Hematopoietic multipotent progenitor cell treated with erythropoietin and hydrocortisone succinate and interleukin-3 and kit ligand, for 4 days (in vitro differentiated cells): ENCODE measurements at regions not wholly inside any gene's neighbourhood (a gene's known extent, or its start where the extent isn't known, plus 50 kb on each side); places are given as distances from the start of the nearest gene placed in this dataset.

Experiments
- DNase-seq: peaks from one replicate; pipeline ENCODE4 v3.0.0-alpha.2; 2015

DNA sequence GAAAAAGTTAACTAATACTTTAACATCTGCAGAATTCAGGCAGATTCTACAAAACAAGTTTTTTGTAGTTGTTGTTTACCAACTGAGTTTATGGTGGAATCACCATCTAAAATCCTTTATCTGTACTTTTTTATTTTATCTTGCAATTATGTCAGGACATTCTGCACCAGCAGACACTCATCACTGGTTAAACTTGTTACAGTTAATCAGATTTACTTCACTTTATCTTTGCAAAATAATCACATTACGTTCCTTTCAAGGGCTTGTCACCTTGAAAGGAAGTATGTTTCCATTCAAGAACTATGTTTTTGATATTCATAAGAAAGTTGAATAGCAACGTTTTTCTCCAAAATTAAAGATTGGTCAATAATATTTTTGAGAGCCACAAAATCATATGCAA lies 796.6 kb upstream of the ROBO1 start:
- no peak for DNase-seq

DNA sequence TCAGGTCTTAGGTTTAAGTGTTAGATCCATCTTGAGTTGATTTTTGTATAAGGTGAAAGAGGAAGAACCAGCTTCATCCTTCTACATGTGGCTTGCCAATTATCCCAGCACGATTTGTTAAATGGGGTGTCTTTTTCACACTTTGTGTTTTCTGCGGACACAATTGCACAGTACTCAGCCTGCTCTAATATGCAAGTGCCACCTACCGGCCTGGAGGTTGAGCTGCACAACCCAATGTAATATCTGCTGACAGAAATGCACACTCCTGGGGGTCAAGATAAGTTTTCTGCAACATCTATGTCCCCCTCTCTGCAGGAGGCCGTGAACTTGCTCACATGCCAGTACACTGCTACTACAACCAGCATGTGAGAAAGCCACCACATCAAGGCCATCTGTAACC lies 791.9 kb upstream of the ROBO1 start:
- DNase-seq: no peak

DNA sequence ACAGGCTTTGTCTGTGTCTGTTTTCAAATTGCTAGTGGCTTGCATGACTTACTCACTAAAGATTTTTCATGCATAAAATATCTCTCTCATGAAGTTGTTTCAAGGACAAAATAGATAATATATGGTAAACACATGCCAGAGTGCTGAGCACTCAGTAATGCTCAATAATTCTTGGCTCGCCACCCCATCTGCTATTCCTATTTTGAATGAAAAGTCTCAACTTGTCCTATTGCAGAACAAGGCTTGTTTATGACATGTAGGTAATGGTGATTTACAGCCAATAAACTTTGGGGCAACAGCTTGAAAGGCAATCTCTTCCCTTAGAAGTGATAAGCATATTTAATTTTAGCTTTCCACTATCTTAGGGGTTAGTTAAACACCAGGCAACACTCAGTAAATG lies 789.0 kb upstream of the ROBO1 start:
- DNase-seq: no peak

DNA sequence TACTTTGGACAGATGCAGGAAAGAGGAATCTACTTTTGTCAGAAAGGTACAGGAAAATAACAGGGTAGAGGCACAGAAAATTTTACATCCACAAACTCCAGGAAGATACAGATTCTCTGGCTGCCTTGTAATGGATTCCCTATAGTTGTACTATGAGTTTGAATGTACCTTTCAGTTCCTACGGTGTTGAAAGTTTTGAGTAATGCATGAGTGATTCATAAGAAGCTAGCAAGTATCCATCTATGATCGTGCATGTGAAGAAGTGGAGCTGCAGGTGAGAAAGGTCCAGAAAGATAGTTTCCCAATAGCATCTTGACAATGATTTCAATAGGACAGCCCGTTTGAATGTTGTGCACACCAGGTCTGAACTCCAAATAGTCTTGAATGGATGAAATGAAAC lies 786.5 kb upstream of the ROBO1 start:
- DNase-seq: no peak

DNA sequence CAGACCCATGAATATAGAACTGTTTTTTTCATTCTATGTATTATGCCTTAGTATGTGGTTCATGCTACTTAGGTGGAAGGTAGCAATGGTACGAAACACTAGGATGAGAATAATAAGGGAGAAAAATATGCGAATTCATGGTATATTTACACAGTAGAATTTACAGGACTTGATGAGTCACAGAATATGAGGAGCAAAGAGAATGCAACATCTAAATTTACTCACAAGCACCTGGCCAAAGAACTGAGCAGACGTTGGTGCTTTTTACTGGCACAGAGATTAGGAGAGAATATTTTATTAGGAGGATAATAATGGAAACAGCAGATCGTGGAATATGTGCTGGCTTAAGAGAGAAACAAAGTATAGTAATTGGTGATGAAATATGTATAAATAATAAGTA lies 785.4 kb upstream of the ROBO1 start:
- DNase-seq: no peak

DNA sequence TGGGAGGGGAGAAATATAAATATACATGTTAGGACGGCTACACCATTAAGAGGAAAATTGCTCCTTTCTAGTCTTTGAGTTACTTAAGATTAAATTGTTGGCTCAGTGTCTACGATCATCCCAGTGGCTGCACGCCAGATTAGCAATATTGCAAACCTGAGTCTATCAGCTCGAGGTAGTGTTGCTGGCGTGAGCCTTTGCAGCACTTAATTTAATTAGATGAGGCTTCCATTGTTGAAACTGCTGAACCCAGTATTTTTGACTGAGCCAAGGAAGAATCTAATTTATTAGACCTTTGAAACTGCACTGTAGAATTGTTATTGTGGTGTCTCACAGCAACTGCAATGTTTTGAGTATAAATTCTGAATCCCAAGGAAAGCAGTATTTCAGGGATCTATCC lies 782.4 kb upstream of the ROBO1 start:
- no peak for DNase-seq

DNA sequence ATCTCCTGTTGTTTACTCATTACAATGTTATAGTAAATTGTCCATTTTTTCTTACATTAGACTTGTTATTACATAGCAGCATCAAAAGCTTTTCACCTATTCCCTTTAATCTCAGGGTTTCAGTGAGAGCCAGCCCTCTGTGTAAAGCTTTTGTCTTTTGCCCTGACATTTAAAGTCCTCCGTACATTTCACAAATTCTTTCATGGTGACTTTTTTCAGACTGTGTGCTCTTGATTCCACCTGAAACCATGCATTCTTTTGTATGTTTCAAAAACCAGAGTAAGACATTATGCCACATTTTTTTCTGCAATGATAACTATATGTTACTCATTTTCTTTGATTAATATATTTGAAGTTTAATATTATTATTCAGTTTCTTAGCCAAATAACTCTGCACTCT lies 781.4 kb upstream of the ROBO1 start:
- DNase-seq: no peak

DNA sequence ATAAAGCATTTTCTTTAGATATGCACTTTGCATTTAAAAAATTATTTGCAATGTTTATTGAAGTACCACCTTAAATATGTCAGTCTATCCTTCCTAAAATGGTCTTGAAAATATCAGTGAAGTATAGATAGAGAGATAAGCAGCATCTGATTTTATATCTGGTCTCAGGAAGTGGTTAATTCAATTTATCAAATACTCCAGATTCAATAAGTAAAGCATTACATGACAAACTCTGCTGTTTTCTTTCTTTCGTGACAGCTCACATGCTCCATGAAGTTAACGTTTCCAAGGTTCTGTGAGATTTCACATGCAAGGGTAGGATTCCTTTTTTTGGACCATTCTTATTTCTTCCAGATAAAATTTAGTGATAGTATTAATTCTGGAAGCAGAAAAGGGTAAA lies 775.4 kb upstream of the ROBO1 start:
- no peak for DNase-seq

DNA sequence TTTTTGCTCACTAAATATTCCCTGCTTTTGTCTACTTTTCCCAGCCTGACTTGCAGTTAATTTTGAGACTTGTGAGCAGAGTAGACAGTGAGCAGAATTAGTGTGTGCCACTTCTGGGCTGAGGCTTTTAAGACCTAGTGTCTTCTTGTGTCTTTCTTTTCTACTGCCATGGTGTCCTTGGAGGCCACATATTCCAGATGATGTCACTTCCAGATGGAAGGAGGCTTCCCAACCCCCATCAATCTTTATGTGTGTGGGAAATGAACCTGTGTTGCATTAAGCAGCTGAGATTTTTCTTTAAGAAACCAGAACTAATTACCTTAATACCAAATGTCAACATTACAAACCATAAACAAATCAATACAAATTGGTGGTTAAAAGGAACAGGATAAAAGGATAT lies 774.7 kb upstream of the ROBO1 start:
- no peak for DNase-seq

DNA sequence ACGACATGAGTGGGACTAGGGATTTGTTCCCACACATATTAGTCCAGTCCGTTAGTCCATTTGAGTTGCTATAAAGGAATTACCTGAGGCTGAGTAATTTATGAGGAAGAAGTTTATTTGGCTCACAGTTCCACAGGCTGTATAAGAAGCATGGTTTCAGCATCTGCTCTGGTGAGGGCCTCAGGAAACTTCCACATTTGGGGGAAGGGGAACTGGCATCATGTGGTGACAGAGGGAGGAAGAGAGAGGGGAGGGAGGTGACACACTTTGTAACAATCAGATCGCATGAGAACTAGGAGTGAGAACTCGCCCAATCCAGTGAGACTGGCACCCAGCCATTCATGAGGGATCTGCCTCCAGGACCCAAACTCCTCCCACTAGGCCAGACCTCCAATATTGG lies 769.9 kb upstream of the ROBO1 start:
- DNase-seq: no peak

DNA sequence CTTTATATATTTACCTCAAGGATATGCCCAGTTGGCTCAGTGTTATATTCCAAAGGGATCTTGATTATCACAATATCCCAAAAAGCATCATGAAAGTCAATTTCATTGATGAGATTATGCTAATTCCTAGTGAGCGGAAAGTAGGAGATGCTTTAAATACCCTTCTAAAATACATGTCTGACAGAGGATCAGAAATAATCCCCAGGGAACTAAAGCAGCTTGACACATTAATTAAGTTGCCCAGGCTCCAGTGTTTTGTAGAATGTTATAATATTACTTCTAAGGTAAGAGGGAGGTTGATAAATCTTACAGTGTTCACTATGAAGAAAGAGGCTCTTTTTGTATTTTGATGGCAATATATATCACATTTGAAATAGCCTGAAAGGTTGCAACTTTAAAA lies 767.5 kb upstream of the ROBO1 start:
- no peak for DNase-seq

DNA sequence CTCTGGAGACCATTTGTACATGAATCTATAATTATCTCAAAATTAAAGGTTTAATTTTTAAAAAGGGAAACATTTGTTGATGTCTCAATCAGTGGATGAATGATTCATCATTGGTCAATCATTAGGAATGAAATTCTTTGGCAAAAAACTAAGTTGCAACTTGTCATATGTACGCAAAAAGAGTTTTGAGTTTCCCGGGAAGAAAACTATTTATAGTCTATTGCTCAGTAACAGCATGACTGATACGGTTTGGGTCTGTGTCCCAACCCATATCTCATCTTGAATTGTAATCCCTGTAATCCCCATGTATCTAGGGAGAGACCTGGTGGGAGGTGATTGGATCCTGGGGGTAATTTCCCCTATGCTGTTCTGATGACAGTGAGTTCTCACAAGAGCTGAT lies 765.8 kb upstream of the ROBO1 start:
- DNase-seq: no peak

DNA sequence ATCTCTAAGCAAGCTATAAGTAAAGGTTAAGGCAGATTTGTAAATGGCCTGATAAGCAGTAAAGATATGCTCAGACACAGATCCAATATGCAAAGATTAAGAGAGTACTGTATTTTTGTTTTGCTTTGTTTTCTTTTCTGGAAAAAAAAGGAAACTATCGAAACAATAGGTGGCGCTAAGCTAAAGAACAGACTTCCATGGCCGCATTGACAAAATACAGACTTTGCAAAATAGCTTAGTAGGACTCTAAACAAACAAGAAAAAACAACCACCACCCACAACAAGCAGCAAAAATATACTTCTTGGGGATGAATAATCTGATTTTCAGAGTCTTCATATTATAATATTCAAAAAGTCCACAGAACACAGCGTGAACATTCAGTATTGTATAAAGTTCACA lies 758.4 kb upstream of the ROBO1 start:
- peak; percentile 1 for DNase-seq

DNA sequence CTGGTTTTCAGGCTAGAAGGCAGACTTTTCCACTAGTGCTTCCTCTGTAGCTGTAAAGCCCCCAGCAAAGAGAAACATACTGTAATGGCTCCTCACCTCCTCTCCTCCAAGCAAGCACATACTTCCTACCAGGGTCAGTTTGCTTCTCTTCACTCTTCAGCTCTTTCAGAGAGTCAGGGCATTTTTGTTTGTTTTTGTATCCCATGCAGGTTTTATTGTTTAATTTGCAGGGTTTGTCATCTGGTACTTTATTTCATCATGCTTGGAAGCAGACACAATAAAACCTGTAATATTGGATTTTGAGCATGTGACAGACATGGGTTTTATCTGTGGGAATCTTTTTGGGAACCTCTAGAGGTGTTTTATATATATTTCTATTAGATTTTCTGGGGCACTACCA lies 753.3 kb upstream of the ROBO1 start:
- DNase-seq: no peak

DNA sequence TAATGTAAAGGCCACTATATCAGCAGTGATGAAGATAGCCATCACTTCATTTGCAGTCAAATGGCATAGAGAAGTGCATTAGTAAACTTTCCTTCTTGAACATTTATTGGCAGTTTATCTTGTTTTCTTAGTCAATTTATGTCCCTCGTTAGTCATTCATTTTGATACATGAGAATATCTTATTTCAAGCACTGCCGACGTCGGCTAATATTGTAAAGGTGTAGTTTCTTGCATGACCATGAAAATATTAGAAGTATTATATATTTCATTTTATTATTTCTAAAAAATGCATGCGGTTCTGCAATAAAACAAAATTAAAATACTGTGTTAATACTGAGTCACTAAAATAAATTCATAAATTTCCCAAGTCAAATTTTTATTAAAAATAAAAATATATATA lies 751.6 kb upstream of the ROBO1 start:
- no peak for DNase-seq

DNA sequence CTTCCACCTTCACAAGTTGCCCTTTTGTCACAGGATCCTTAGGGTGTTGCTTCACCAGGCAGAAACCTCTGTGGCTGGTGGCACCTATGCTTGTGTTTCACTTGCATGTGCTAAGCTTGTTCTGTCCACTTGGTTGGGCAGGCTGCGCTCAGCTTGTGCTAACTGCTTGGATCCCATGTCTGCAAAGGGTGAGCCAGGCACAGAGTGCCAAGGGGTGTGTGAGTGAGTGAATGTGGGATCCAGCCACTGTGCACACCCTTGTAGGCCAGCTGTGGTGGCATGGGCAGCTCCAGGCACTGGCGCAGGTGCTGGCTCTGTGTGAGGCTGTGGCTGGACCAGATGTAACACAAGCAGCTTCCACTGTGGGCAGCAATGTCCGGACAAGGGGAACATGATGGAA lies 728.7 kb upstream of the ROBO1 start:
- DNase-seq: no peak

DNA sequence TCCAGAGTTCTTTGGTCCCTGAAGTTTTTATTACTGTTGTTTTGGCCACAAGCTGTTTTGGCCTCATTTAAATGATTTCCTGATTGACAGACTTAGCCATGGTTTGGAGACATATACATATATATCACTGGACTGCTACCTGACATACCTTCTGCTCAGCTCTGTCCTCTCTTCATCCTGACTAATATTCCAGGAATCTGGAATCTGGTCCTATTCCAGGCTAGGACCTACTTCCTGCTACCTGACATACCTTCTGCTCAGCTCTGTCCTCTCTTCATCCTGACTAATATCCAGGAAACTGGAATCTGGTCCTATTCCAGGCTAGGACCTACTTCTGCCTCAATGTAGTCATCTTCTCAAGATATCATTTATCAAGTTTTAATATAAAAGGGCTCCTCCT lies 724.4 kb upstream of the ROBO1 start:
- no peak for DNase-seq

DNA sequence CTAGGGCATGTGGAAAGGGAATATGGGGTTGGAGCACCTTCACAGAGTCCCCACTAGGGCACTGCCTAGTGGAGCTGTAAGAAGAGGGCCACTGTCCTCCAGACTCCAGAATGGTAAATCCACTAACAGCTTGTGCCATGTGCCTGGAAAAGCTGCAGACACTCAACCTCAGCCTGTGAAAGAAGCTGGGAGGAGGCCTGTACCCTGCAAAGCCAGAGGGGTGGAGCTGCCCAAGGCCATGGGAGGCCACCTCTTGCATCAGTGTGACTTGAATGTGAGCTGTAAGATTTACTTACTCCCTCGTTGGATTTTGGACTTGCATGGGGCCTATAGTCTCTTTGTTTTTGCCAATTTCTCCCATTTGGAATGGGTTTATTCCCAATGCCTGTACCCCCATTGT lies 705.2 kb upstream of the ROBO1 start:
- DNase-seq: no peak

DNA sequence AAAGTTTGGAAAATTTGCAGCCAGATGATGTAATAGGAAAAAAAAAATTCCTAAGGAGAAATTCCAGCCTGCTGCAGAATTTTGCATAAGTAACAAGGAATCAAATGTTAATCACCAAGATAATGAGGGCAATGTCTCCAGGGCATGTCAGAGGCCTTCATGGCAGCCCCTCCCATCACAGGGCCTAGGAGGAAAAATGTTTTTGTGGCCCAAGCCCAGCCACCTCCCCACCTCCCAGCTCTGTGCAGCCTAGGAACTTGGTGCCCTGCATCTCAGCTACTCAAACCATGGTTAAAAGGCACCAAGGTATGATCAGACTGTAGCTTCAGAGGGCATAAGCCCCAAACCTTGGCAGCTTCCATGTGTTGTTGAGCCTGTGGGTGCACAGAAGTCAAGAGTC lies 704.7 kb upstream of the ROBO1 start:
- no peak for DNase-seq

DNA sequence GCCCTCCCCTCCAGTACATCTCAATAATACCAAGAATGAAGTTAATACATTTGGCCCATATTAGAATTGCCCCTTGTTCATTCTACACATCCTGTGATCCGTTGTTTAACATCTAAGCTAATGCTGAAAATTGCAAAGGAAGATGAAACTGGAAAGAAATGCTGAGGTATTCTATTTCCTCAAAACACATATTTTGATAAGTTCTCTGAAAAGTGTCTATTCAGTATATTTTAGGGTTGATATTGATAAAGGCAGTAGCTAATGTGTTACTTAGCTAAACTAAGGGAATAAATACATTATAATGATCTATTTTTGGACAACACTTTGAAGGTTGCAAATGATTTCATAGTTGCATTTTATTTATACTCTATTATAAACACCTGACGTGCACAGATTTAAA lies 702.6 kb upstream of the ROBO1 start:
- DNase-seq: no peak

DNA sequence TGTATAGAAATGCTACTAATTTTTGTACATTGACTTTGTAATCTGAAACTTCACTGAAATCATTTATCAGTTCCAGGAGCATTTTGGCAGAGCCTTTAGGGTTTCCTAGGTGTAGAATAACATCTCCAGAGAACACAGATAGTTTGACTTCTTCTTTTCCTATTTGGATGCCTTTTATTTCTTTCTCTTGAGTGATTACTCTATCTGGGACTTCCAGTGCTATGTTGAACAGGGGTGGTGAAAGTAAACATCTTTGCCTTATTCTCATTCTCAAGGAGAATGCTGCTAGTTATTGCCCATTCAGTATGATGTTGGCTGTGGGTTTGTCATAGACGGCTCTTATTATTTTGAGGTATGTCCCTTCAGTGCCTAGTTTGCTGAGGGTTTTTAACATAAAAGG lies 697.9 kb upstream of the ROBO1 start:
- no peak for DNase-seq

DNA sequence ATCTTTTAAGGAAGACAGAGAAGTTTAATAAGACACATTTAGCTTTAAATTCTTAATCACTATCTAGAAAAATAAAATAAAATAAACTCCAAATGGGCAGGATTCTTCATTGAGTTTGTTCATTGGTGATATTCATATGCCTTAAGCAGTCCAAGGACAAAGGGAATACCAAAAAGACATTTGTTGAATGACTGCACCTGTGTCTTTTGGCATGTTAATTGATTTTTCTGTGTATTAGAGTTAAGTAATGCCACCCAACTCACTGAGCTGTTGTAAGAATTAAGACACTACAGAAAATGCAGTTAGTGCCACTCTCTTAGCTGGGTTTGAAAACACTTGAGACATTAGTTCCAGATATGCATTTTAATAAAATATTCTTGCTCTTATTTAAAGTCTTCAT lies 683.6 kb upstream of the ROBO1 start:
- DNase-seq: no peak

DNA sequence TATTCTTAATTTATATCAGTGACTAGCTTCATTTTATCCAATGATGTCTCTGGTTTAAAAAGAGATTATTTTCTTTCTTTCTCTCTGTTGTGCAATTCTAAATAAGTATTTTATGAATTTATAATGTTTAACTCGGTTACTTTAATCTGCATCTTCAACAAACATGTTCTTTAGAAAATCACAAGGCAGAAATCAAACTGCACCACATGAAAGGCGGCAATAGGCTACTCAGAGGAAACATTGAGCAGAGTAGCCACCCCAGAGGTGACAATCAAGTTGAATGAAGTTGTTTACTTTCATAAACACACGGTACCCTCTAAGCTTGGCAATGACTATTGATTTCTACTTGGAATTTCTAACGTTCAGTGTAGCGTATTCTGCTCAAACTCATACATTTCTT lies 677.8 kb upstream of the ROBO1 start:
- DNase-seq: no peak

DNA sequence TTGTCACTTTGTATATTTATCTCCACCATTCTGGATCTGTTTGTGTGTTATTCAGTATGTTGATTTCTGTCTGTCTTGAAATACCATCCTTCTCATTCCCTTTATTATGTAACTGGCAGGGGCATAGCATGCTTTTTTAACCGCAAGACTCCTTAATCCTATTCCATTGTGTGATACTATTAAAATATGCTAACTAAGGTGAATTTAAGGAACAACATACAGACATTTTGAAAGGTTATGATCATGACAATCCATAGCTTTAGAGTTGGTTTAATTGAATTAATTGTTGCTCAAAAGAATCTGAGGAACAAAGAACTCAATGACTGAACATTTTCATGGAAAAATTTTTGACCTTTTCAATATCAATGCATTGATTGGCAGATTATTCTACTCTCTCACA lies 677.3 kb upstream of the ROBO1 start:
- DNase-seq: no peak

DNA sequence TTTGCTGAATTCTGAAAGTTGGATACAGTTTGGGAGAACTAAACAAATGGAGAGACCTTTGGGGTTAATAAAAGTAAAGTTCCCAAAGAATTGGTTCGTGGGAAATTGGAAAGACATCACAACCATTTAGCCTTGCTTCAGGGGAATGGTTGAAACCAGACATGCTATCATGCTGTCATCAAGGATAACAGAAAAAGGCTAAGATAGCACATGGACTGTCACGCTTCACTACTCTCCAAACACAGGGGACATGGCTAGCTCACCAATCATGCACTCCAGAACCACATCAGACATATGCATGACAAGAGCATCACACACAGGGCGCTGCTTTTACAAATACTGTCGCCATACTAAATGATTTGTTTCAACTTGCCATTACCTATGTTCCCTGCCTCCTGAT lies 671.7 kb upstream of the ROBO1 start:
- DNase-seq: no peak

DNA sequence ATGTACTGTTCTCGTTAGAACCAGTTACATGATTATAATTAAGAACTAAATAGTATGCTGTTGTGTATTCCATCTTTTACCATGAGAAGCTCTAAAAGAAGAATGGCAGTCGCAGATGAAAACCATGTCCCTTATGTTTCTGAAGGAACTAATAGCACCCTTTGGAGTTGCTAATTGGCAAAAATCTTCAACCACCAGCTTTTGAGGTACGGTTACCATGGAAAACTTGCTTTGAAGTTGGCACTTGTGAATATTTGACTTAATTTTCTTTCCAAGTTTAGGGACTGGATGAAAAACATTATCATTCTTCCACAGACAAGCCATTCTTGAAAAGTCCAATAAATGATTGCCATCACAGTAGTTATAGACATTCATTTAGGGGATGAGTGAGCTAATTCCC lies 666.6 kb upstream of the ROBO1 start:
- no peak for DNase-seq

DNA sequence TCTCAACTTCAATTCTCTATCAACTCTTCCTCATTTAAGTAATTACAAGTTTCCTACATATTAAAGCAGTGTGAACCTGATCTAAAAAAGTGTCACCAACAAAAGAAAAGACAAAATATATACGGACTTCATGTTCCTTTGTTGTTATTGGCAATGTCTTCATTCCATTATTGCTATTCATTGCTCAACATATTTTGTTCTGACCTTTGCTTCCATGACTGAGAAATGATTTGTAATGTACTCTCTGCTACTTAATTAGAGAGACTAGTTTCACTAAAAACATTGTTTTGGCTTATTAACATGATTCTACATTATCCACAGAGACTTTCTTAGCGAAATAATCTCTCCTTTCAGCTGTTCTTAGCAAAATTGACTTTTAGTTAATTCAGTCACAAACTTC lies 657.2 kb upstream of the ROBO1 start:
- no peak for DNase-seq
